ENCODE measurements at regions not wholly inside any gene's neighbourhood (a gene's known extent, or its start where the extent isn't known, plus 50 kb on each side); places are given as distances from the start of the nearest gene placed in this dataset.
"Not testable (repeated sequence)": the region's sequence is repeated elsewhere in the genome, so short reads cannot be mapped to it uniquely, and the experiment has no call there.

DNA sequence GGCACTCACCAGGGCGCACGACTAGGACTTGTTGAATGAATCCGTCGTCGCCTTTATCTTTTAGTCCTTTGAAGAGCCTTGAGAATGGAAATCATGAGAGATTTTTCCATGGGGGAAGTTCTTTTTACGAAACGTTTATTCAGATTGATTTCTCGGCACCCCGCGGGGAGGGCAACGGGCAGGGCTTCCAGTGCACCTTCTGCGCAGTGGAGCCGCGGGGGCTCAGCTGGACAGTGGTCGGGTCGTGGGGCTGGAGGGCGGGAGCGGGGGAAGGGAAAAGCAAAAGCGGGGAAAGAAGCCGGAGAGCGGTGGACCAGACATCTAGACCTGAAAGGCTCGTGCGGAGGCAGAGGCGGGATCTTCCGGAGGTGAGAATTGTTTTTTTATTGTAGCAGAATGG is 50.6 kb upstream of the NBPF20 start:
- DNase-seq: not testable (repeated sequence)

DNA sequence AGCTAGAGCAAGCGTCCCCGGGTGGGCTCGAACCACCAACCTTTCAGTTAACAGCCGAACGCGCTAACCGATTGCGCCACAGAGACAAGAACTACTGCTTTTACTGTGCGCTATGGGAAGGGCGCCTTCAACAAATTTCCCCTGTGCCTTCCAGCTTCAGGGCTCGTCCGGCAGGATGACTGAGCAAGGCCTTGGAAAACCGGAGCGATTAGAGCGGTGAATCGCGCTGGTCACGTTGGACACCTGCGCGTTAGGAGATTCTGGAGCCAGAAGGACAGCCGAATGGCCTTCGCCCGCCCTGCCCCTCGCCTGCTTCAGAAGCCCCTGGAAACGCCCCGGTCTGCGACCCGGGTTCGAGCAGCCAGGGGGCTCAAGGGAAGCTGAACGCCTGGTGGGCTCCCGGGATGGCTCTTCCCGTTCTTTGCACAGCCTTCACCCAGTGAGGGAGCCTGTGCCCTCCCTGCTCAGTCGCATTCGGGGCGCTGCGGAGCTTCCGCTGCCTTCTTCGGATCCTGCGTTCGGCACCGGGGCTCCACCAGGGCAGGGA is 50.0 kb upstream of the NBPF20 start:
- not testable (repeated sequence) for DNase-seq
